GM23338 (cell line): ENCODE measurements at regions not wholly inside any gene's neighbourhood (a gene's known extent, or its start where the extent isn't known, plus 50 kb on each side); places are given as distances from the start of the nearest gene placed in this dataset.

Source experiments
- ATAC-seq: fragments of 200-7000 bp; cut with Tn5 transposase; 3 replicates; pipeline ENCODE4 v1.9.1; 2020
- DNase-seq: peaks from one replicate; pipeline ENCODE4 v3.0.0-alpha.2; 2015; ENCODE audit warnings: low spot score
- H2AFZ ChIP-seq: fragments of 200-600 bp; sonication (generic); 2 replicates; pipeline ENCODE4 v1.8.0; 2016; ENCODE audit warnings: antibody characterized with exemption, mild to moderate bottlenecking, moderate library complexity
- H3F3A ChIP-seq: fragments of 200-600 bp; sonication (generic); replicated peaks from 2 replicates; pipeline ENCODE4 v1.8.0; 2017; ENCODE audit warnings: antibody characterized with exemption, mixed run types, low read depth
- H3K27ac ChIP-seq: fragments of 200-600 bp; sonication (generic); 2 replicates; pipeline ENCODE4 v1.6.1; 2016; ENCODE audit warnings: low read depth
- H3K27me3 ChIP-seq: fragments of 200-600 bp; sonication (generic); 2 replicates; pipeline ENCODE4 v1.8.0; 2016; ENCODE audit warnings: mild to moderate bottlenecking, mixed run types, moderate library complexity; ENCODE audit not compliant: insufficient read depth
- H3K36me3 ChIP-seq: fragments of 200-600 bp; sonication (generic); 2 replicates; pipeline ENCODE4 v1.8.0; 2016; ENCODE audit warnings: mild to moderate bottlenecking; ENCODE audit not compliant: insufficient read depth
- H3K4me1 ChIP-seq: fragments of 200-600 bp; sonication (generic); 2 replicates; pipeline ENCODE4 v1.8.0; 2016; ENCODE audit warnings: mild to moderate bottlenecking, moderate library complexity; ENCODE audit not compliant: insufficient read depth
- H3K4me2 ChIP-seq: fragments of 200-600 bp; sonication (generic); 2 replicates; pipeline ENCODE4 v1.7.1; 2017; ENCODE audit warnings: mixed run types
- H3K4me3 ChIP-seq: fragments of 200-600 bp; sonication (generic); 2 replicates; pipeline ENCODE4 v1.6.1; 2016; ENCODE audit warnings: mixed run types
- H3K79me2 ChIP-seq: fragments of 200-600 bp; sonication (generic); replicated peaks from 2 replicates; pipeline ENCODE4 v1.8.0; 2017; ENCODE audit warnings: mild to moderate bottlenecking; ENCODE audit not compliant: insufficient read depth
- H3K9me2 ChIP-seq: fragments of 200-600 bp; sonication (generic); 2 replicates; pipeline ENCODE4 v1.8.0; 2017; ENCODE audit not compliant: insufficient read depth
- H4K20me1 ChIP-seq: fragments of 200-600 bp; sonication (generic); replicated peaks from 2 replicates; pipeline ENCODE4 v1.8.0; 2017; ENCODE audit warnings: mild to moderate bottlenecking; ENCODE audit not compliant: insufficient read depth
- H3K27ac Mint-ChIP-seq: 2 replicates; pipeline ENCODE4 v1.8.0; 2020; ENCODE audit warnings: inconsistent platforms, mild to moderate bottlenecking, moderate library complexity, mixed read lengths
- H3K27me3 Mint-ChIP-seq: 3 replicates; pipeline ENCODE4 v1.8.0; 2022; ENCODE audit warnings: low read depth, mild to moderate bottlenecking, moderate library complexity, mixed read lengths, inconsistent platforms; ENCODE audit not compliant: insufficient read depth, poor library complexity
- H3K36me3 Mint-ChIP-seq: 3 replicates; pipeline ENCODE4 v1.8.0; 2021; ENCODE audit warnings: low read depth, mild to moderate bottlenecking, inconsistent platforms, moderate library complexity, mixed read lengths
- H3K4me1 Mint-ChIP-seq: 3 replicates; pipeline ENCODE4 v1.8.0; 2020; ENCODE audit warnings: mild to moderate bottlenecking, inconsistent platforms, mixed read lengths
- H3K4me3 Mint-ChIP-seq: 3 replicates; pipeline ENCODE4 v1.8.0; 2021; ENCODE audit warnings: moderate library complexity, mild to moderate bottlenecking, inconsistent platforms, mixed read lengths
- H3K9me3 Mint-ChIP-seq: 3 replicates; pipeline ENCODE4 v1.8.0; 2020; ENCODE audit warnings: moderate library complexity, mild to moderate bottlenecking, inconsistent platforms, mixed read lengths
- CREB1 ChIP-seq: fragments of 250-450 bp; sonication (Bioruptor Pico); IDR thresholded peaks from 2 replicates; pipeline ENCODE4 v1.5.0; 2020; ENCODE audit warnings: low read depth, mild to moderate bottlenecking, moderate library complexity
- EZH2 ChIP-seq: fragments of 200-600 bp; sonication (generic); IDR thresholded peaks from one replicate; pipeline ENCODE4 v1.8.0; 2017; ENCODE audit warnings: antibody characterized with exemption, mild to moderate bottlenecking, low read depth; ENCODE audit not compliant: unreplicated experiment
- EZH2phosphoT487 ChIP-seq: fragments of 200-600 bp; sonication (generic); IDR thresholded peaks from one replicate; pipeline ENCODE4 v1.8.1; 2018; ENCODE audit warnings: antibody characterized with exemption; ENCODE audit not compliant: unreplicated experiment
- JUNB ChIP-seq: IDR thresholded peaks from one replicate; pipeline ENCODE4 v1.6.1; 2016; ENCODE audit warnings: antibody characterized with exemption; ENCODE audit not compliant: unreplicated experiment
- NANOG ChIP-seq: IDR thresholded peaks from 2 replicates; pipeline ENCODE4 v1.6.1; 2016; ENCODE audit warnings: antibody characterized with exemption, borderline replicate concordance
- POLR2AphosphoS5 ChIP-seq: IDR thresholded peaks from 2 replicates; pipeline ENCODE4 v1.6.1; 2016; ENCODE audit warnings: antibody characterized with exemption, low read depth
- STAT1 ChIP-seq: IDR thresholded peaks from one replicate; pipeline ENCODE4 v1.6.1; 2016; ENCODE audit warnings: antibody characterized with exemption; ENCODE audit not compliant: unreplicated experiment
- ZNF114 ChIP-seq: fragments of 250-450 bp; sonication (Bioruptor Pico); IDR thresholded peaks from 2 replicates; pipeline ENCODE4 v1.5.0; 2020; ENCODE audit warnings: mild to moderate bottlenecking, moderate library complexity
- ZNF331 ChIP-seq: fragments of 250-450 bp; sonication (Bioruptor Pico); IDR thresholded peaks from 2 replicates; pipeline ENCODE4 v1.5.0; 2020; ENCODE audit warnings: low read depth, mild to moderate bottlenecking, moderate library complexity
- TF ChIP-seq, protein P1 (sequence below), 2 experiments: fragments of 200-600 bp in 1 of 2; sonication (generic) in 1 of 2; conservative IDR thresholded peaks; 2 replicates each; pipeline versions ENCODE4 v1.5.1 to v1.6.1; 2016 to 2017; ENCODE audit warnings: antibody characterized with exemption in 2 of 2, low read depth in 2 of 2, mild to moderate bottlenecking in 2 of 2, moderate library complexity in 1 of 2
- TF ChIP-seq, protein P2 (sequence below): fragments of 250-450 bp; sonication (Bioruptor Pico); IDR thresholded peaks from 2 replicates; pipeline ENCODE4 v1.5.0; 2020; ENCODE audit warnings: mild to moderate bottlenecking, moderate library complexity
- TF ChIP-seq, protein P3 (sequence below): IDR thresholded peaks from 2 replicates; pipeline ENCODE4 v1.6.1; 2016; ENCODE audit warnings: antibody characterized with exemption
- TF ChIP-seq, protein P4 (sequence below): IDR thresholded peaks from one replicate; pipeline ENCODE4 v1.6.1; 2018; ENCODE audit warnings: antibody characterized with exemption; ENCODE audit not compliant: unreplicated experiment

DNA sequence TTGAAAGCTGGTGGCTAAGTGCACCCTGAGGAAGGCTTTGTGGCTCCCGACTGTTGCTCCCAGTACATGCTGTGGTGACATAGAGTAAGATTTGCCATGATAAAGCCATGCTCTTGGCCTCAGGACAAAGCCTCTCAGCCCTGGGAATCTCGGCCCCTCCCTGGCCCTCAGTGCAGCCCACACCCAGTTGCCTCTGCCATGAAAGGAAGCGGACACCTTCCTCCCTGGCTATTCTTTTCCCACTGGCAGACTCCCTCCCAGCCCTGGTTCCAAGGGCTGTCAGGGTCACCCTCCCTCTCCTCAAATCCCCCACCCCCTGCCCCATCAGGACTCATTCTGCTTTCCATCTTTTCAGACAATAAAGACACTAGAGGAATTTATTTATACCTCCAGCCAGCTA, 119.8 kb upstream of the NEO1 start:
- DNase-seq (no peak), ATAC-seq (peak; percentile 46; the same call in 2 of the 3 replicates)
- H3K4me2 ChIP-seq, result no peak overlapping the region
- Mint-ChIP-seq H3K4me3 (no peak overlapping the region), H3K36me3 (no peaks in the 10 kb centered on the region), H3K9me3 (no peaks in the 10 kb centered on the region), H3K4me1 (peaks cover 5% of the 10 kb centered on the region; the same call in 2 of the 3 replicates), H3K27ac (no peak overlapping the region), H3K27me3 (peaks cover 4% of the 10 kb centered on the region)
- H3K27me3 ChIP-seq, result no peaks in the 10 kb centered on the region
- H3K9me2 ChIP-seq, result peaks cover 5% of the 10 kb centered on the region; the same call in 1 of the 2 replicates
- H3K27ac ChIP-seq, result no peak overlapping the region
- no peak overlapping the region for H3K4me3 ChIP-seq
- TF ChIP-seq ZNF331, result no peak
- no peak for TF ChIP-seq CREB1 (CRISPR knock-in tag)
- TF ChIP-seq, protein P1, sequence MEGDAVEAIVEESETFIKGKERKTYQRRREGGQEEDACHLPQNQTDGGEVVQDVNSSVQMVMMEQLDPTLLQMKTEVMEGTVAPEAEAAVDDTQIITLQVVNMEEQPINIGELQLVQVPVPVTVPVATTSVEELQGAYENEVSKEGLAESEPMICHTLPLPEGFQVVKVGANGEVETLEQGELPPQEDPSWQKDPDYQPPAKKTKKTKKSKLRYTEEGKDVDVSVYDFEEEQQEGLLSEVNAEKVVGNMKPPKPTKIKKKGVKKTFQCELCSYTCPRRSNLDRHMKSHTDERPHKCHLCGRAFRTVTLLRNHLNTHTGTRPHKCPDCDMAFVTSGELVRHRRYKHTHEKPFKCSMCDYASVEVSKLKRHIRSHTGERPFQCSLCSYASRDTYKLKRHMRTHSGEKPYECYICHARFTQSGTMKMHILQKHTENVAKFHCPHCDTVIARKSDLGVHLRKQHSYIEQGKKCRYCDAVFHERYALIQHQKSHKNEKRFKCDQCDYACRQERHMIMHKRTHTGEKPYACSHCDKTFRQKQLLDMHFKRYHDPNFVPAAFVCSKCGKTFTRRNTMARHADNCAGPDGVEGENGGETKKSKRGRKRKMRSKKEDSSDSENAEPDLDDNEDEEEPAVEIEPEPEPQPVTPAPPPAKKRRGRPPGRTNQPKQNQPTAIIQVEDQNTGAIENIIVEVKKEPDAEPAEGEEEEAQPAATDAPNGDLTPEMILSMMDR (conservative IDR thresholded peaks at IDR 0.05; ENCODE audit: low read depth in 2 of 2), result no peak
- no peak for TF ChIP-seq STAT1
- TF ChIP-seq, protein P2, sequence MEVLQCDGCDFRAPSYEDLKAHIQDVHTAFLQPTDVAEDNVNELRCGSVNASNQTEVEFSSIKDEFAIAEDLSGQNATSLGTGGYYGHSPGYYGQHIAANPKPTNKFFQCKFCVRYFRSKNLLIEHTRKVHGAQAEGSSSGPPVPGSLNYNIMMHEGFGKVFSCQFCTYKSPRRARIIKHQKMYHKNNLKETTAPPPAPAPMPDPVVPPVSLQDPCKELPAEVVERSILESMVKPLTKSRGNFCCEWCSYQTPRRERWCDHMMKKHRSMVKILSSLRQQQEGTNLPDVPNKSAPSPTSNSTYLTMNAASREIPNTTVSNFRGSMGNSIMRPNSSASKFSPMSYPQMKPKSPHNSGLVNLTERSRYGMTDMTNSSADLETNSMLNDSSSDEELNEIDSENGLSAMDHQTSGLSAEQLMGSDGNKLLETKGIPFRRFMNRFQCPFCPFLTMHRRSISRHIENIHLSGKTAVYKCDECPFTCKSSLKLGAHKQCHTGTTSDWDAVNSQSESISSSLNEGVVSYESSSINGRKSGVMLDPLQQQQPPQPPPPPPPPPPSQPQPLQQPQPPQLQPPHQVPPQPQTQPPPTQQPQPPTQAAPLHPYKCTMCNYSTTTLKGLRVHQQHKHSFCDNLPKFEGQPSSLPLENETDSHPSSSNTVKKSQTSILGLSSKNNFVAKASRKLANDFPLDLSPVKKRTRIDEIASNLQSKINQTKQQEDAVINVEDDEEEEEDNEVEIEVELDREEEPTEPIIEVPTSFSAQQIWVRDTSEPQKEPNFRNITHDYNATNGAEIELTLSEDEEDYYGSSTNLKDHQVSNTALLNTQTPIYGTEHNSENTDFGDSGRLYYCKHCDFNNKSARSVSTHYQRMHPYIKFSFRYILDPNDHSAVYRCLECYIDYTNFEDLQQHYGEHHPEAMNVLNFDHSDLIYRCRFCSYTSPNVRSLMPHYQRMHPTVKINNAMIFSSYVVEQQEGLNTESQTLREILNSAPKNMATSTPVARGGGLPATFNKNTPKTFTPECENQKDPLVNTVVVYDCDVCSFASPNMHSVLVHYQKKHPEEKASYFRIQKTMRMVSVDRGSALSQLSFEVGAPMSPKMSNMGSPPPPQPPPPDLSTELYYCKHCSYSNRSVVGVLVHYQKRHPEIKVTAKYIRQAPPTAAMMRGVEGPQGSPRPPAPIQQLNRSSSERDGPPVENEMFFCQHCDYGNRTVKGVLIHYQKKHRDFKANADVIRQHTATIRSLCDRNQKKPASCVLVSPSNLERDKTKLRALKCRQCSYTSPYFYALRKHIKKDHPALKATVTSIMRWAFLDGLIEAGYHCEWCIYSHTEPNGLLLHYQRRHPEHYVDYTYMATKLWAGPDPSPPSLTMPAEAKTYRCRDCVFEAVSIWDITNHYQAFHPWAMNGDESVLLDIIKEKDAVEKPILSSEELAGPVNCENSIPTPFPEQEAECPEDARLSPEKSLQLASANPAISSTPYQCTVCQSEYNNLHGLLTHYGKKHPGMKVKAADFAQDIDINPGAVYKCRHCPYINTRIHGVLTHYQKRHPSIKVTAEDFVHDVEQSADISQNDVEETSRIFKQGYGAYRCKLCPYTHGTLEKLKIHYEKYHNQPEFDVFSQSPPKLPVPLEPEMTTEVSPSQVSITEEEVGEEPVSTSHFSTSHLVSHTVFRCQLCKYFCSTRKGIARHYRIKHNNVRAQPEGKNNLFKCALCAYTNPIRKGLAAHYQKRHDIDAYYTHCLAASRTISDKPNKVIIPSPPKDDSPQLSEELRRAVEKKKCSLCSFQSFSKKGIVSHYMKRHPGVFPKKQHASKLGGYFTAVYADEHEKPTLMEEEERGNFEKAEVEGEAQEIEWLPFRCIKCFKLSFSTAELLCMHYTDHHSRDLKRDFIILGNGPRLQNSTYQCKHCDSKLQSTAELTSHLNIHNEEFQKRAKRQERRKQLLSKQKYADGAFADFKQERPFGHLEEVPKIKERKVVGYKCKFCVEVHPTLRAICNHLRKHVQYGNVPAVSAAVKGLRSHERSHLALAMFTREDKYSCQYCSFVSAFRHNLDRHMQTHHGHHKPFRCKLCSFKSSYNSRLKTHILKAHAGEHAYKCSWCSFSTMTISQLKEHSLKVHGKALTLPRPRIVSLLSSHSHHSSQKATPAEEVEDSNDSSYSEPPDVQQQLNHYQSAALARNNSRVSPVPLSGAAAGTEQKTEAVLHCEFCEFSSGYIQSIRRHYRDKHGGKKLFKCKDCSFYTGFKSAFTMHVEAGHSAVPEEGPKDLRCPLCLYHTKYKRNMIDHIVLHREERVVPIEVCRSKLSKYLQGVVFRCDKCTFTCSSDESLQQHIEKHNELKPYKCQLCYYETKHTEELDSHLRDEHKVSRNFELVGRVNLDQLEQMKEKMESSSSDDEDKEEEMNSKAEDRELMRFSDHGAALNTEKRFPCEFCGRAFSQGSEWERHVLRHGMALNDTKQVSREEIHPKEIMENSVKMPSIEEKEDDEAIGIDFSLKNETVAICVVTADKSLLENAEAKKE (CRISPR knock-in tag), result no peak
- no peak for TF ChIP-seq NANOG
- TF ChIP-seq, protein P3, sequence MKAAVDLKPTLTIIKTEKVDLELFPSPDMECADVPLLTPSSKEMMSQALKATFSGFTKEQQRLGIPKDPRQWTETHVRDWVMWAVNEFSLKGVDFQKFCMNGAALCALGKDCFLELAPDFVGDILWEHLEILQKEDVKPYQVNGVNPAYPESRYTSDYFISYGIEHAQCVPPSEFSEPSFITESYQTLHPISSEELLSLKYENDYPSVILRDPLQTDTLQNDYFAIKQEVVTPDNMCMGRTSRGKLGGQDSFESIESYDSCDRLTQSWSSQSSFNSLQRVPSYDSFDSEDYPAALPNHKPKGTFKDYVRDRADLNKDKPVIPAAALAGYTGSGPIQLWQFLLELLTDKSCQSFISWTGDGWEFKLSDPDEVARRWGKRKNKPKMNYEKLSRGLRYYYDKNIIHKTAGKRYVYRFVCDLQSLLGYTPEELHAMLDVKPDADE, result no peak
- no peak for TF ChIP-seq EZH2
- TF ChIP-seq, protein P4, sequence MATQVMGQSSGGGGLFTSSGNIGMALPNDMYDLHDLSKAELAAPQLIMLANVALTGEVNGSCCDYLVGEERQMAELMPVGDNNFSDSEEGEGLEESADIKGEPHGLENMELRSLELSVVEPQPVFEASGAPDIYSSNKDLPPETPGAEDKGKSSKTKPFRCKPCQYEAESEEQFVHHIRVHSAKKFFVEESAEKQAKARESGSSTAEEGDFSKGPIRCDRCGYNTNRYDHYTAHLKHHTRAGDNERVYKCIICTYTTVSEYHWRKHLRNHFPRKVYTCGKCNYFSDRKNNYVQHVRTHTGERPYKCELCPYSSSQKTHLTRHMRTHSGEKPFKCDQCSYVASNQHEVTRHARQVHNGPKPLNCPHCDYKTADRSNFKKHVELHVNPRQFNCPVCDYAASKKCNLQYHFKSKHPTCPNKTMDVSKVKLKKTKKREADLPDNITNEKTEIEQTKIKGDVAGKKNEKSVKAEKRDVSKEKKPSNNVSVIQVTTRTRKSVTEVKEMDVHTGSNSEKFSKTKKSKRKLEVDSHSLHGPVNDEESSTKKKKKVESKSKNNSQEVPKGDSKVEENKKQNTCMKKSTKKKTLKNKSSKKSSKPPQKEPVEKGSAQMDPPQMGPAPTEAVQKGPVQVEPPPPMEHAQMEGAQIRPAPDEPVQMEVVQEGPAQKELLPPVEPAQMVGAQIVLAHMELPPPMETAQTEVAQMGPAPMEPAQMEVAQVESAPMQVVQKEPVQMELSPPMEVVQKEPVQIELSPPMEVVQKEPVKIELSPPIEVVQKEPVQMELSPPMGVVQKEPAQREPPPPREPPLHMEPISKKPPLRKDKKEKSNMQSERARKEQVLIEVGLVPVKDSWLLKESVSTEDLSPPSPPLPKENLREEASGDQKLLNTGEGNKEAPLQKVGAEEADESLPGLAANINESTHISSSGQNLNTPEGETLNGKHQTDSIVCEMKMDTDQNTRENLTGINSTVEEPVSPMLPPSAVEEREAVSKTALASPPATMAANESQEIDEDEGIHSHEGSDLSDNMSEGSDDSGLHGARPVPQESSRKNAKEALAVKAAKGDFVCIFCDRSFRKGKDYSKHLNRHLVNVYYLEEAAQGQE, result no peak
- TF ChIP-seq POLR2AphosphoS5, result no peak
- no peak for TF ChIP-seq ZNF114
- TF ChIP-seq EZH2phosphoT487, result no peak
- TF ChIP-seq JUNB, result no peak
- H3K79me2 ChIP-seq, result no peaks in the 10 kb centered on the region
- H3F3A ChIP-seq, result no peaks in the 10 kb centered on the region
- peak overlapping the region; percentile 47; the same call in 1 of the 2 replicates for H2AFZ ChIP-seq
- no peaks in the 10 kb centered on the region for H3K36me3 ChIP-seq
- no peaks in the 10 kb centered on the region for H3K4me1 ChIP-seq
- no peaks in the 10 kb centered on the region for H4K20me1 ChIP-seq
